ENCODE measurements at regions not wholly inside any gene's neighbourhood (a gene's known extent, or its start where the extent isn't known, plus 50 kb on each side); places are given as distances from the start of the nearest gene placed in this dataset.

GRCh38 chr6:71394926-71395325 is 106.3 kb downstream of the OGFRL1 start:
- DNase-seq (ENCODE audit: low read depth): no peak
- H3K4me3 ChIP-seq (ENCODE audit: low read depth, low read length): no peak overlapping the region
- TF ChIP-seq CTCF (IDR thresholded peaks at IDR 0.05; ENCODE audit: control insufficient read depth, extremely low read depth, insufficient read depth): no peak

GRCh38 chr6:71395731-71396409 is 107.3 kb downstream of the OGFRL1 start:
- TF ChIP-seq CTCF (IDR thresholded peaks at IDR 0.05; ENCODE audit: control insufficient read depth, extremely low read depth, insufficient read depth): no peak
- no peak overlapping the region for H3K4me3 ChIP-seq (ENCODE audit: low read depth, low read length)
- DNase-seq (ENCODE audit: low read depth): no peak

- no peak overlapping the region for H3K4me3 ChIP-seq (ENCODE audit: low read depth, low read length)
- no peak for DNase-seq (ENCODE audit: low read depth)
- TF ChIP-seq CTCF (IDR thresholded peaks at IDR 0.05; ENCODE audit: control insufficient read depth, extremely low read depth, insufficient read depth): no peak
Measured at GRCh38 chr6:71396410-71396801, 107.8 kb downstream of the OGFRL1 start.

DNA sequence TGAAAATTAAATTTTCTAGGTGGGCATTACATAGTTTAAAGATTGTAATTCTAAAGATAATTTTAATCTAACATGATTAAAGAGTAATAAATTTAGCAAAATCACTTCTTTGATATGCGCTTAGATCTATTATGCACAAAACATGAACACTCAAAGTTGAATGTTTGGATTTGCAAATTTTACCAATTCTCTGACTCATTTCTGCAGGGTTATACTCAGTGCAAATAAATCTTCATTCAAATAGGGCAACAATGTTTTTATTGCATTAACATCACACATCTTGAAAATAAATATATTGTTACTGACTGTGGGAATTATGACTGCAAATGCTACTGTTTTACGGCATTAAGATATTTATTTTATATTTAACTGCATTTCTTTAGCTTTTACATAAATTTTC is 110.7 kb downstream of the OGFRL1 start:
- TF ChIP-seq CTCF (IDR thresholded peaks at IDR 0.05; ENCODE audit: control insufficient read depth, extremely low read depth, insufficient read depth): no peak
- H3K4me3 ChIP-seq (ENCODE audit: low read depth, low read length): no peak overlapping the region
- no peak for DNase-seq (ENCODE audit: low read depth)

DNA sequence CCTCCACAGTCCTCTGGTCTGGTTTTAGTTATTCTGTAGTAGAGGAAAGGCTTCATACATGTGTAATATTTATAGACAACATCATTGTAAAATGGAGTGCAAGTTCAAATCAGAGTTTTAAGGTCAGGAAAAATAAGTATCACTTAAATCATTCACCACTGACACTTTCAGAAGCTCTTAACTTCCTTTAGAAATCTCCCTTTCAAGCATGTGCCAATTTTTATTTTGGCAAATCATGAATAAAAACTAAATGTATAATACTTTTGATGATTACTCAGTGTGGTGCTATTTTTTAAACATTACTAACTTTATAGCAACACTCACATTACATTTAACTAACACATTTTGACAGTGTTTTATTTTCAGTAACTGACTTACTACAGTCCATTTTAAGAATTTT is 112.2 kb downstream of the OGFRL1 start:
- DNase-seq (ENCODE audit: low read depth): no peak
- no peak for TF ChIP-seq CTCF (IDR thresholded peaks at IDR 0.05; ENCODE audit: control insufficient read depth, extremely low read depth, insufficient read depth)
- no peak overlapping the region for H3K4me3 ChIP-seq (ENCODE audit: low read depth, low read length)

GRCh38 chr6:71402096-71402495 is 113.5 kb downstream of the OGFRL1 start:
- no peak for DNase-seq (ENCODE audit: low read depth)
- H3K4me3 ChIP-seq (ENCODE audit: low read depth, low read length): no peak overlapping the region
- no peak for TF ChIP-seq CTCF (IDR thresholded peaks at IDR 0.05; ENCODE audit: control insufficient read depth, extremely low read depth, insufficient read depth)
